ENCODE measurements at regions not wholly inside any gene's neighbourhood (a gene's known extent, or its start where the extent isn't known, plus 50 kb on each side); places are given as distances from the start of the nearest gene placed in this dataset.

GRCh38 chr10:106500925-106501525 lies 663.5 kb downstream of the SORCS1 start:
- H3K27me3 ChIP-seq, result no peaks in the 10 kb centered on the region
- H3K27ac ChIP-seq (replicated peaks in 1 of 4), result no peak overlapping the region
- no peaks in the 10 kb centered on the region for H3K9me3 ChIP-seq
- no peak for DNase-seq (ENCODE audit: extremely low spot score)
- H3K4me1 ChIP-seq, result no peaks in the 10 kb centered on the region
- TF ChIP-seq CTCF (IDR thresholded peaks at IDR 0.05) (no peak), POLR2A (IDR thresholded peaks at IDR 0.05; ENCODE audit: low read depth) (no peak), POLR2AphosphoS5 (IDR thresholded peaks at IDR 0.05) (no peak), EP300 (IDR thresholded peaks at IDR 0.05) (no peak)
- H3K36me3 ChIP-seq, result no peaks in the 10 kb centered on the region
- H3K4me3 ChIP-seq, result no peak overlapping the region
- intact Hi-C loops (cut with DNase I), result no loop called here

- Histone ChIP-seq H3K9me3 (no peaks in the 10 kb centered on the region), H3K27me3 (no peaks in the 10 kb centered on the region), H3K4me3 (no peak overlapping the region), H3K4me1 (no peaks in the 10 kb centered on the region), H3K36me3 (no peaks in the 10 kb centered on the region), H3K27ac (replicated peaks in 1 of 4) (no peak overlapping the region)
- DNase-seq (ENCODE audit: extremely low spot score), result no peak
- WGBS, result 47% methylated on average over 1 of the region's 1 CpG
- TF ChIP-seq EP300 (IDR thresholded peaks at IDR 0.05) (no peak), CTCF (IDR thresholded peaks at IDR 0.05) (no peak), POLR2AphosphoS5 (IDR thresholded peaks at IDR 0.05) (no peak), POLR2A (IDR thresholded peaks at IDR 0.05; ENCODE audit: low read depth) (no peak)
- intact Hi-C loops (cut with DNase I), result no loop called here
Observed at GRCh38 chr10:106500041-106500924, 664.2 kb downstream of the SORCS1 start.

GRCh38 chr10:106499448-106499847 lies 665.1 kb downstream of the SORCS1 start:
- Histone ChIP-seq H3K4me1 (no peaks in the 10 kb centered on the region), H3K36me3 (no peaks in the 10 kb centered on the region), H3K4me3 (no peak overlapping the region), H3K27ac (replicated peaks in 1 of 4) (no peak overlapping the region), H3K9me3 (no peaks in the 10 kb centered on the region), H3K27me3 (no peaks in the 10 kb centered on the region)
- 86% methylated on average over 2 of the region's 2 CpGs for WGBS
- DNase-seq (ENCODE audit: extremely low spot score), result no peak
- TF ChIP-seq EP300 (IDR thresholded peaks at IDR 0.05) (no peak), CTCF (IDR thresholded peaks at IDR 0.05) (no peak), POLR2AphosphoS5 (IDR thresholded peaks at IDR 0.05) (no peak), POLR2A (IDR thresholded peaks at IDR 0.05; ENCODE audit: low read depth) (no peak)
- intact Hi-C loops (cut with DNase I), result no loop called here

- Histone ChIP-seq H3K4me1 (no peaks in the 10 kb centered on the region), H3K36me3 (no peaks in the 10 kb centered on the region), H3K4me3 (no peak overlapping the region), H3K27ac (replicated peaks in 1 of 4) (no peak overlapping the region), H3K9me3 (no peaks in the 10 kb centered on the region), H3K27me3 (no peaks in the 10 kb centered on the region)
- intact Hi-C loops (cut with DNase I), result no loop called here
- TF ChIP-seq EP300 (IDR thresholded peaks at IDR 0.05), result no peak
- no peak for TF ChIP-seq CTCF (IDR thresholded peaks at IDR 0.05)
- no peak for TF ChIP-seq POLR2A (IDR thresholded peaks at IDR 0.05; ENCODE audit: low read depth)
- TF ChIP-seq POLR2AphosphoS5 (IDR thresholded peaks at IDR 0.05), result no peak
- 81% methylated on average over 4 of the region's 4 CpGs for WGBS
- no peak for DNase-seq (ENCODE audit: extremely low spot score)
Observed at GRCh38 chr10:106498675-106499074, 665.8 kb downstream of the SORCS1 start.

Data from esophagus muscularis mucosa (tissue), 4 donors.